BJ (cell line): ENCODE measurements at regions not wholly inside any gene's neighbourhood (a gene's known extent, or its start where the extent isn't known, plus 50 kb on each side); places are given as distances from the start of the nearest gene placed in this dataset.

Source experiments
- CTCF ChIA-PET: fragments of 350-600 bp; formaldehyde crosslinking; extraction: SDS; loops from one replicate; lab custom pipeline; 2021; ENCODE audit warnings: antibody characterized with exemption, inconsistent platforms; lab: Yijun Ruan, JAX
- POLR2A ChIA-PET: fragments of 300-600 bp; sonication (Branson Sonifier 250); formaldehyde crosslinking; extraction: SDS; loops from one replicate; lab custom pipeline; 2021; ENCODE audit warnings: antibody characterized with exemption; lab: Charles Lee
- DNase-seq: peaks from one replicate; pipeline ENCODE4 v3.0.0-alpha.2; 2011; ENCODE audit warnings: low read depth
- H3K27me3 ChIP-seq: 2 replicates; pipeline ENCODE4 v1.6.0; 2011; ENCODE audit warnings: low read length; ENCODE audit not compliant: control insufficient read depth, insufficient read depth
- H3K36me3 ChIP-seq: 2 replicates; pipeline ENCODE4 v1.5.1; 2011; ENCODE audit warnings: low read length; ENCODE audit not compliant: control insufficient read depth, insufficient read depth
- H3K4me3 ChIP-seq: 2 replicates; pipeline ENCODE4 v1.5.1; 2011; ENCODE audit warnings: low read depth, mild to moderate bottlenecking, control low read depth, low read length
- CTCF ChIP-seq: IDR thresholded peaks from 2 replicates; pipeline ENCODE4 v1.5.1; 2011; ENCODE audit warnings: low read depth, mild to moderate bottlenecking, control low read depth, inconsistent platforms, low read length, moderate library complexity; ENCODE audit not compliant: insufficient read depth

GRCh38 chr4:125765941-125766340 is 451.2 kb downstream of the FAT4 start:
- DNase-seq = no peak
- POLR2A ChIA-PET = no interaction called here
- H3K36me3 ChIP-seq = no peaks in the 10 kb centered on the region
- CTCF ChIA-PET = no interaction called here
- no peak overlapping the region for H3K4me3 ChIP-seq
- H3K27me3 ChIP-seq = no peaks in the 10 kb centered on the region
- TF ChIP-seq CTCF = no peak

- ChIA-PET POLR2A (no interaction called here), CTCF (no interaction called here)
- Histone ChIP-seq H3K4me3 (no peak overlapping the region), H3K36me3 (no peaks in the 10 kb centered on the region), H3K27me3 (no peaks in the 10 kb centered on the region)
- DNase-seq = no peak
- no peak for TF ChIP-seq CTCF
Observed at GRCh38 chr4:125770814-125771398, 456.2 kb downstream of the FAT4 start.

- CTCF ChIA-PET = interaction anchor here (0.6 kb wide), 1 partner anchor 470 kb away, joined by 3 read pairs; no protein-coding TSS in a partner anchor
- POLR2A ChIA-PET = interaction anchor here (0.6 kb wide), 1 partner anchor 399 kb away, joined by 10 read pairs; no protein-coding TSS in a partner anchor
- no peak for TF ChIP-seq CTCF
- H3K27me3 ChIP-seq = no peaks in the 10 kb centered on the region
- H3K36me3 ChIP-seq = no peaks in the 10 kb centered on the region
- no peak for DNase-seq
- no peak overlapping the region for H3K4me3 ChIP-seq
Observed at GRCh38 chr4:125772680-125773079, 457.9 kb downstream of the FAT4 start.

- no peak for DNase-seq
- CTCF ChIA-PET = no interaction called here
- no peaks in the 10 kb centered on the region for H3K27me3 ChIP-seq
- no peaks in the 10 kb centered on the region for H3K36me3 ChIP-seq
- POLR2A ChIA-PET = no interaction called here
- H3K4me3 ChIP-seq = no peak overlapping the region
- no peak for TF ChIP-seq CTCF
Observed at GRCh38 chr4:125773502-125773901, 458.7 kb downstream of the FAT4 start.

GRCh38 chr4:125773931-125774330 is 459.2 kb downstream of the FAT4 start:
- no peak for TF ChIP-seq CTCF
- Histone ChIP-seq H3K4me3 (no peak overlapping the region), H3K27me3 (no peaks in the 10 kb centered on the region), H3K36me3 (no peaks in the 10 kb centered on the region)
- ChIA-PET CTCF (no interaction called here), POLR2A (no interaction called here)
- DNase-seq = no peak
